A549 (cell line): ENCODE measurements at regions not wholly inside any gene's neighbourhood (a gene's known extent, or its start where the extent isn't known, plus 50 kb on each side); places are given as distances from the start of the nearest gene placed in this dataset.

ENCODE experiments used
- CHD2 ChIP-seq: fragments of 150-350 bp; IDR thresholded peaks from 2 replicates; pipeline ENCODE4 v1.6.1; 2014; ENCODE audit warnings: low read length; ENCODE audit not compliant: partially characterized antibody
- FOSL2 ChIP-seq, 2 experiments: fragments of 450-650 bp in 1 of 2; fragments of >200 bp in 1 of 2; sonication (Bioruptor Twin) in 1 of 2; formaldehyde crosslinking; IDR thresholded peaks; 2 replicates each; pipeline versions ENCODE4 v1.5.0 to v1.6.1; 2016 to 2020; ENCODE audit warnings: mild to moderate bottlenecking in 1 of 2, moderate library complexity in 1 of 2
- NFE2L2 ChIP-seq: fragments of 150-350 bp; conservative IDR thresholded peaks from 2 replicates; pipeline ENCODE4 v1.6.1; 2014; ENCODE audit warnings: low read length
- TF ChIP-seq, protein P1 (sequence below): fragments of >200 bp; sonication (Bioruptor Twin); formaldehyde crosslinking; IDR thresholded peaks from 3 replicates; pipeline ENCODE4 v1.5.1; 2016
- TF ChIP-seq, protein P2 (sequence below): fragments of 450-650 bp; IDR thresholded peaks from 2 replicates; pipeline ENCODE4 v1.6.1; 2014; ENCODE audit warnings: antibody characterized with exemption

- TF ChIP-seq, protein P1, sequence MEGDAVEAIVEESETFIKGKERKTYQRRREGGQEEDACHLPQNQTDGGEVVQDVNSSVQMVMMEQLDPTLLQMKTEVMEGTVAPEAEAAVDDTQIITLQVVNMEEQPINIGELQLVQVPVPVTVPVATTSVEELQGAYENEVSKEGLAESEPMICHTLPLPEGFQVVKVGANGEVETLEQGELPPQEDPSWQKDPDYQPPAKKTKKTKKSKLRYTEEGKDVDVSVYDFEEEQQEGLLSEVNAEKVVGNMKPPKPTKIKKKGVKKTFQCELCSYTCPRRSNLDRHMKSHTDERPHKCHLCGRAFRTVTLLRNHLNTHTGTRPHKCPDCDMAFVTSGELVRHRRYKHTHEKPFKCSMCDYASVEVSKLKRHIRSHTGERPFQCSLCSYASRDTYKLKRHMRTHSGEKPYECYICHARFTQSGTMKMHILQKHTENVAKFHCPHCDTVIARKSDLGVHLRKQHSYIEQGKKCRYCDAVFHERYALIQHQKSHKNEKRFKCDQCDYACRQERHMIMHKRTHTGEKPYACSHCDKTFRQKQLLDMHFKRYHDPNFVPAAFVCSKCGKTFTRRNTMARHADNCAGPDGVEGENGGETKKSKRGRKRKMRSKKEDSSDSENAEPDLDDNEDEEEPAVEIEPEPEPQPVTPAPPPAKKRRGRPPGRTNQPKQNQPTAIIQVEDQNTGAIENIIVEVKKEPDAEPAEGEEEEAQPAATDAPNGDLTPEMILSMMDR = no peak
- no peak for TF ChIP-seq NFE2L2
- no peak for TF ChIP-seq FOSL2 (IDR thresholded peaks at IDR 0.05)
- TF ChIP-seq FOSL2 (CRISPR knock-in tag; IDR thresholded peaks at IDR 0.05) = no peak
- no peak for TF ChIP-seq CHD2
- TF ChIP-seq, protein P2, sequence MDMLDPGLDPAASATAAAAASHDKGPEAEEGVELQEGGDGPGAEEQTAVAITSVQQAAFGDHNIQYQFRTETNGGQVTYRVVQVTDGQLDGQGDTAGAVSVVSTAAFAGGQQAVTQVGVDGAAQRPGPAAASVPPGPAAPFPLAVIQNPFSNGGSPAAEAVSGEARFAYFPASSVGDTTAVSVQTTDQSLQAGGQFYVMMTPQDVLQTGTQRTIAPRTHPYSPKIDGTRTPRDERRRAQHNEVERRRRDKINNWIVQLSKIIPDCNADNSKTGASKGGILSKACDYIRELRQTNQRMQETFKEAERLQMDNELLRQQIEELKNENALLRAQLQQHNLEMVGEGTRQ = no peak
Observed at GRCh38 chr17:33598797-33599196, 305.7 kb upstream of the ASIC2 start.
